PC-9 (cell line): ENCODE measurements at regions not wholly inside any gene's neighbourhood (a gene's known extent, or its start where the extent isn't known, plus 50 kb on each side); places are given as distances from the start of the nearest gene placed in this dataset.

Experiments used
- CTCF ChIP-seq: fragments of 200-600 bp; sonication (generic); conservative IDR thresholded peaks from 2 replicates; pipeline ENCODE4 v1.6.1; 2017; ENCODE audit warnings: mixed run types, antibody characterized with exemption, mild to moderate bottlenecking, moderate library complexity
- EZH2 ChIP-seq: fragments of 200-600 bp; sonication (generic); IDR thresholded peaks from 2 replicates; pipeline ENCODE4 v1.8.0; 2017; ENCODE audit warnings: antibody characterized with exemption, low read depth

GRCh38 chr11:19580646-19581045 is 132.0 kb upstream of the NAV2 start:
- TF ChIP-seq CTCF (no peak), EZH2 (no peak)
